CD4-positive, alpha-beta T cell treated with Interleukin-1 beta for 1 hour (primary cell): ENCODE measurements at regions not wholly inside any gene's neighbourhood (a gene's known extent, or its start where the extent isn't known, plus 50 kb on each side); places are given as distances from the start of the nearest gene placed in this dataset.
"Not testable (repeated sequence)": the region's sequence is repeated elsewhere in the genome, so short reads cannot be mapped to it uniquely, and the experiment has no call there.

Experiments
- DNase-seq, 2 donors: peaks; one replicate each; pipeline ENCODE4 v3.0.0-alpha.2; 2020 to 2022

GRCh38 chr17:37859451-37859850, 64.8 kb upstream of the TBC1D3K start:
- no peak for DNase-seq

- DNase-seq = not testable (repeated sequence)
Observed at GRCh38 chr17:37858391-37858790, 65.8 kb upstream of the TBC1D3K start.

GRCh38 chr17:37856245-37856644, 68.0 kb upstream of the TBC1D3K start:
- no peak for DNase-seq

GRCh38 chr17:37849617-37849972, 74.6 kb upstream of the TBC1D3K start:
- DNase-seq = no peak

- DNase-seq = peak in 1 of 2 donors; percentile 47
Observed at GRCh38 chr17:37848690-37849616, 75.3 kb upstream of the TBC1D3K start.

GRCh38 chr17:37847811-37848331, 76.3 kb upstream of the TBC1D3K start:
- DNase-seq = no peak

GRCh38 chr17:37847102-37847501, 77.1 kb upstream of the TBC1D3K start:
- DNase-seq = no peak

GRCh38 chr17:37844977-37845293, 79.3 kb upstream of the TBC1D3K start:
- no peak for DNase-seq

GRCh38 chr17:37844158-37844976, 79.8 kb upstream of the TBC1D3K start:
- peak; percentile 29 to 63 for DNase-seq

GRCh38 chr17:37842401-37842800, 81.8 kb upstream of the TBC1D3K start:
- no peak for DNase-seq

- no peak for DNase-seq
Observed at GRCh38 chr17:37841232-37841631, 83.0 kb upstream of the TBC1D3K start.

- DNase-seq = no peak
Observed at GRCh38 chr17:37840576-37840975, 83.6 kb upstream of the TBC1D3K start.

- DNase-seq = no peak
Observed at GRCh38 chr17:37839196-37839978, 84.8 kb upstream of the TBC1D3K start.

GRCh38 chr17:37838276-37838675, 85.9 kb upstream of the TBC1D3K start:
- DNase-seq = no peak

- no peak for DNase-seq
Observed at GRCh38 chr17:37836593-37836992, 87.6 kb upstream of the TBC1D3K start.

- DNase-seq = no peak
Observed at GRCh38 chr17:37834168-37834567, 89.3 kb upstream of the HNF1B start.

- DNase-seq = peak in 1 of 2 donors; percentile 17
Observed at GRCh38 chr17:37833237-37833859, 88.5 kb upstream of the HNF1B start.

- no peak for DNase-seq
Observed at GRCh38 chr17:37831986-37832385, 87.1 kb upstream of the HNF1B start.

- DNase-seq = no peak
Observed at GRCh38 chr17:37831492-37831891, 86.6 kb upstream of the HNF1B start.

- no peak for DNase-seq
Observed at GRCh38 chr17:37830151-37830993, 85.5 kb upstream of the HNF1B start.

- DNase-seq = no peak
Observed at GRCh38 chr17:37829592-37830123, 84.8 kb upstream of the HNF1B start.
